GM10266 (cell line): ENCODE measurements at regions not wholly inside any gene's neighbourhood (a gene's known extent, or its start where the extent isn't known, plus 50 kb on each side); places are given as distances from the start of the nearest gene placed in this dataset.

Experiments used
- DNase-seq: peaks from one replicate; pipeline ENCODE4 v3.0.0; 2012; ENCODE audit errors: extremely low spot score
- CTCF ChIP-seq: IDR thresholded peaks from 2 replicates; pipeline ENCODE4 v1.5.1; 2012; ENCODE audit warnings: mild to moderate bottlenecking, low read depth; ENCODE audit not compliant: control insufficient read depth, insufficient read depth; ENCODE audit errors: missing control alignments

GRCh38 chr4:137693641-137694040 lies 161.3 kb upstream of the PCDH18 start:
- no peak for DNase-seq
- TF ChIP-seq CTCF: no peak

GRCh38 chr4:137692205-137692604 lies 159.9 kb upstream of the PCDH18 start:
- DNase-seq: no peak
- no peak for TF ChIP-seq CTCF

GRCh38 chr4:137688651-137689050 lies 156.4 kb upstream of the PCDH18 start:
- DNase-seq: no peak
- TF ChIP-seq CTCF: no peak

GRCh38 chr4:137685357-137685756 lies 153.1 kb upstream of the PCDH18 start:
- no peak for TF ChIP-seq CTCF
- no peak for DNase-seq

- DNase-seq: no peak
- no peak for TF ChIP-seq CTCF
Measured at GRCh38 chr4:137681081-137681480, 148.8 kb upstream of the PCDH18 start.

- no peak for DNase-seq
- no peak for TF ChIP-seq CTCF
Measured at GRCh38 chr4:137678796-137679195, 146.5 kb upstream of the PCDH18 start.

- TF ChIP-seq CTCF: no peak
- no peak for DNase-seq
Measured at GRCh38 chr4:137677863-137678262, 145.6 kb upstream of the PCDH18 start.
